Brain microvascular endothelial cell (primary cell): ENCODE measurements at regions not wholly inside any gene's neighbourhood (a gene's known extent, or its start where the extent isn't known, plus 50 kb on each side); places are given as distances from the start of the nearest gene placed in this dataset.

ENCODE experiments used
- DNase-seq: peaks from one replicate; pipeline ENCODE4 v3.0.0-alpha.2; 2020
- H3K27ac ChIP-seq: fragments of 250-450 bp; sonication (Bioruptor Pico); 2 replicates; pipeline ENCODE4 v1.5.1; 2020; ENCODE audit warnings: mild to moderate bottlenecking, moderate library complexity
- H3K27me3 ChIP-seq: fragments of 250-450 bp; sonication (Bioruptor Pico); replicated peaks from 2 replicates; pipeline ENCODE4 v1.5.1; 2020; ENCODE audit warnings: mild to moderate bottlenecking
- H3K36me3 ChIP-seq: fragments of 250-450 bp; sonication (Bioruptor Pico); replicated peaks from 2 replicates; pipeline ENCODE4 v1.5.1; 2020; ENCODE audit warnings: mild to moderate bottlenecking
- H3K4me3 ChIP-seq: 2 replicates; pipeline ENCODE4 v1.5.1; 2011; ENCODE audit warnings: low read depth, mild to moderate bottlenecking, control low read depth, low read length, moderate library complexity
- CTCF ChIP-seq: IDR thresholded peaks from 2 replicates; pipeline ENCODE4 v1.5.1; 2011; ENCODE audit warnings: low read depth, mild to moderate bottlenecking, moderate library complexity, low read length, control low read depth, inconsistent platforms; ENCODE audit errors: missing control alignments
- in situ Hi-C: cut with HindIII; loops from 2 replicates; pipeline ENCODE4 v1.10.0; 2017; ENCODE audit warnings: low sequenced_read_pairs, low pct_ligation_motif_present

GRCh38 chr1:189971656-189972055 lies 506.0 kb downstream of the BRINP3 start:
- TF ChIP-seq CTCF, result no peak
- H3K36me3 ChIP-seq, result no peaks in the 10 kb centered on the region
- no peaks in the 10 kb centered on the region for H3K27me3 ChIP-seq
- in situ Hi-C loops, result no loop called here
- DNase-seq, result no peak
- no peak overlapping the region for H3K27ac ChIP-seq
- no peak overlapping the region for H3K4me3 ChIP-seq

DNA sequence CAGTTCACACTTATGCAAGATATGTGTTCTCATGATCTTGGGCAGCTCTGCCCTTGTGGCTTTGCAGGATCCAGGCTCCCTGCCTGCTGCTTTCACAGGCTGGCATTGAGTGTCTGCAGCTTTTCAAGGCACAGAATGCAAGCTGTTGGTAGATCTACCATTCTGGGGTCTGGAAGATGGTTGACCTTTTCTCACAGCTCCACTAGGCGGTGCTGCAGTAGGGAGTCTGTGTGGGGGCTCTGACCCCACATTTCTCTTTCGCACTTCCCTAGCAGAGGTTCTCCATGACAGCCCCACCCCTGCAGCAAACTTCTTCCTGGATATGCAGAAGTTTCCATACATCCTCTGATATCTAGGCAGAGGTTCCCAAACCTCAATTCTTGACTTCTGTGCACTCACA lies 500.5 kb downstream of the BRINP3 start:
- in situ Hi-C loops, result no loop called here
- DNase-seq, result no peak
- Histone ChIP-seq H3K27me3 (no peaks in the 10 kb centered on the region), H3K4me3 (no peak overlapping the region), H3K27ac (no peak overlapping the region), H3K36me3 (no peaks in the 10 kb centered on the region)
- TF ChIP-seq CTCF, result no peak

GRCh38 chr1:189983166-189983890 lies 494.3 kb downstream of the BRINP3 start:
- Histone ChIP-seq H3K27me3 (no peaks in the 10 kb centered on the region), H3K27ac (no peak overlapping the region), H3K36me3 (no peaks in the 10 kb centered on the region), H3K4me3 (no peak overlapping the region)
- no peak for DNase-seq
- in situ Hi-C loops, result no loop called here
- no peak for TF ChIP-seq CTCF

DNA sequence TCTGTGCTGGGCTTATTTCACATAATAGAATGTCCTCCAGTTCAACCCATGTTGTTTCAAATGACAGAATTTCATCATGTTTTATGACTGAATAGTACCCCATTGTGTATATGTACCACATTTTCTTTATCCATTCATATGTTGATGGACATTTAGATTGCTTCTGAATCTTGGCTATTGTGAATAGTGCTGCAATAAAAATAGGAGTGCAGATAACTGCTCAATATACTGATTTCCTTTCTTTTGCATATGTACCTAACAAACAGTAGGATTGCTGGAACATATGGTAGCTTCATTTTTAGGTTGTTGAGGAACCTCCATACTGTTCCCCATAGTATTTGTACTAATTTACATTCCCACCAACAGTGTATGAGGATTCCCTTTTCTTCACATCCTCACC lies 491.1 kb downstream of the BRINP3 start:
- no peaks in the 10 kb centered on the region for H3K27me3 ChIP-seq
- H3K27ac ChIP-seq, result no peak overlapping the region
- no peak overlapping the region for H3K4me3 ChIP-seq
- no peak for DNase-seq
- in situ Hi-C loops, result no loop called here
- TF ChIP-seq CTCF, result no peak
- no peaks in the 10 kb centered on the region for H3K36me3 ChIP-seq

DNA sequence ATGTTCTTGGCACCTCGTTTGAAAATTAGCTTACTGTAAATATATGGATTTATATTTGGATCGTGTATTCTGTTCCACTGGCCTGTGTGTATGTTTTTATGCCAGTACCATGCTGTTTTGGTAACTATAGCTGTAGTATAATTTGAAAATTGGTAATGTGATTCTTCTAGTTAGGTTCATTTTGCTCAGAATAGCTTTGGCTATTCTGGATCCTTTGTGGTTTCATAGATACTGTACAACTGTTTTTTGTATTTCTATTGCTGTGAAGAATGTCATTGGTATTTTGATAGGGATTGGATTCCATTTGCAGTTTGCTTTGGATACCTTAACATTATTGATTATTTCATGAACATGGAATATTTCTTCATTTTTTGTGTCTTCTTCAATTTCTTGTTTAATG lies 490.2 kb downstream of the BRINP3 start:
- in situ Hi-C loops, result no loop called here
- H3K4me3 ChIP-seq, result no peak overlapping the region

More for the DNA sequence above, 490.2 kb downstream of the BRINP3 start:
- Histone ChIP-seq H3K27ac (no peak overlapping the region), H3K27me3 (no peaks in the 10 kb centered on the region), H3K36me3 (no peaks in the 10 kb centered on the region)
- DNase-seq, result no peak
- TF ChIP-seq CTCF, result no peak
